HG03159 (cell line): ENCODE measurements at regions not wholly inside any gene's neighbourhood (a gene's known extent, or its start where the extent isn't known, plus 50 kb on each side); places are given as distances from the start of the nearest gene placed in this dataset.

Experiments used
- ATAC-seq: cut with Tn5 transposase; IDR thresholded peaks from one replicate; pipeline ENCODE4 v1.9.1; 2021; ENCODE audit warnings: mild to moderate bottlenecking, moderate library complexity; ENCODE audit not compliant: unreplicated experiment

- ATAC-seq: no peak
Observed at GRCh38 chr14:76950055-76951020, 78.2 kb downstream of the IRF2BPL start.

- ATAC-seq: no peak
Observed at GRCh38 chr14:76948976-76949375, 79.5 kb downstream of the IRF2BPL start.

- ATAC-seq: no peak
Observed at GRCh38 chr14:76948213-76948947, 80.1 kb downstream of the IRF2BPL start.

- ATAC-seq: no peak
Observed at GRCh38 chr14:76947838-76948184, 80.7 kb downstream of the IRF2BPL start.

- peak; percentile 88 for ATAC-seq
Observed at GRCh38 chr14:76947078-76947837, 81.2 kb downstream of the IRF2BPL start.

GRCh38 chr14:76946753-76947077, 81.8 kb downstream of the IRF2BPL start:
- peak; percentile 9 for ATAC-seq

- ATAC-seq: no peak
Observed at GRCh38 chr14:76943072-76943471, 85.4 kb downstream of the IRF2BPL start.

GRCh38 chr14:76941946-76942805, 86.3 kb downstream of the IRF2BPL start:
- ATAC-seq: no peak

- ATAC-seq: no peak
Observed at GRCh38 chr14:76941544-76941943, 87.0 kb downstream of the IRF2BPL start.

GRCh38 chr14:76940021-76940760, 88.3 kb downstream of the IRF2BPL start:
- ATAC-seq: no peak

- no peak for ATAC-seq
Observed at GRCh38 chr14:76939015-76939742, 89.3 kb downstream of the IRF2BPL start.

GRCh38 chr14:76938092-76938500, 90.4 kb downstream of the IRF2BPL start:
- no peak for ATAC-seq

GRCh38 chr14:76937181-76938091, 91.1 kb downstream of the IRF2BPL start:
- ATAC-seq: no peak

GRCh38 chr14:76936483-76936882, 92.0 kb downstream of the IRF2BPL start:
- ATAC-seq: no peak

GRCh38 chr14:76933515-76933914, 95.0 kb downstream of the IRF2BPL start:
- no peak for ATAC-seq

- ATAC-seq: no peak
Observed at GRCh38 chr14:76931631-76932402, 96.7 kb downstream of the IRF2BPL start.

- no peak for ATAC-seq
Observed at GRCh38 chr14:76930549-76930948, 98.0 kb downstream of the IRF2BPL start.
